ENCODE measurements at regions not wholly inside any gene's neighbourhood (a gene's known extent, or its start where the extent isn't known, plus 50 kb on each side); places are given as distances from the start of the nearest gene placed in this dataset.

DNA sequence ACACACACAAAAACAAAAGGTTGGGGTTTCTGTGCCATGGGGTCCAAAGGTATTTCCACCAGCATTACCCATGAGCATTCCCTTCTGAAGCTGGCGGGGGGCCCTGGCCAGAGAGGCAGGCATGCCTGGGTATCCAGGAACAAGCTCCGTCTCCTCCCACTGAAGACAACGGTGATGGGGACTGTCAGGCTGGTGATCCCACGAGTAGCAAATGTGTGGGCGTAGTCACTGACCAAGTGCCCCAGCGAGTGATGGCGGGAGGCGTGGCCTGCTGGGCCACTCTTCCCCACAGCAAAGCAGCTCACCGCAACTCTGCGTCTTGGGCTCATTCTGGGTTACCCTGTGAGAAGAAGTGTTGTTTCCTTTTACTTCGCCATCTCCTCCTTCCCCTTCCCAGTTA is 270.6 kb downstream of the CDCA7 start:
- no peak for DNase-seq (ENCODE audit: low spot score)
- Mint-ChIP-seq H3K4me3 (ENCODE audit: unreplicated experiment) (no peak overlapping the region), H3K27me3 (ENCODE audit: unreplicated experiment) (peaks cover 4% of the 10 kb centered on the region), H3K4me1 (ENCODE audit: unreplicated experiment) (no peaks in the 10 kb centered on the region), H3K9me3 (ENCODE audit: unreplicated experiment) (no peaks in the 10 kb centered on the region), H3K27ac (ENCODE audit: unreplicated experiment) (no peak overlapping the region), H3K36me3 (ENCODE audit: low read depth, unreplicated experiment) (no peaks in the 10 kb centered on the region)
- TF ChIP-seq, protein P1, sequence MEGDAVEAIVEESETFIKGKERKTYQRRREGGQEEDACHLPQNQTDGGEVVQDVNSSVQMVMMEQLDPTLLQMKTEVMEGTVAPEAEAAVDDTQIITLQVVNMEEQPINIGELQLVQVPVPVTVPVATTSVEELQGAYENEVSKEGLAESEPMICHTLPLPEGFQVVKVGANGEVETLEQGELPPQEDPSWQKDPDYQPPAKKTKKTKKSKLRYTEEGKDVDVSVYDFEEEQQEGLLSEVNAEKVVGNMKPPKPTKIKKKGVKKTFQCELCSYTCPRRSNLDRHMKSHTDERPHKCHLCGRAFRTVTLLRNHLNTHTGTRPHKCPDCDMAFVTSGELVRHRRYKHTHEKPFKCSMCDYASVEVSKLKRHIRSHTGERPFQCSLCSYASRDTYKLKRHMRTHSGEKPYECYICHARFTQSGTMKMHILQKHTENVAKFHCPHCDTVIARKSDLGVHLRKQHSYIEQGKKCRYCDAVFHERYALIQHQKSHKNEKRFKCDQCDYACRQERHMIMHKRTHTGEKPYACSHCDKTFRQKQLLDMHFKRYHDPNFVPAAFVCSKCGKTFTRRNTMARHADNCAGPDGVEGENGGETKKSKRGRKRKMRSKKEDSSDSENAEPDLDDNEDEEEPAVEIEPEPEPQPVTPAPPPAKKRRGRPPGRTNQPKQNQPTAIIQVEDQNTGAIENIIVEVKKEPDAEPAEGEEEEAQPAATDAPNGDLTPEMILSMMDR (IDR thresholded peaks at IDR 0.05; ENCODE audit: unreplicated experiment), result no peak

- no peaks in the 10 kb centered on the region for H3K36me3 Mint-ChIP-seq (ENCODE audit: low read depth, unreplicated experiment)
- no peaks in the 10 kb centered on the region for H3K27me3 Mint-ChIP-seq (ENCODE audit: unreplicated experiment)
- no peaks in the 10 kb centered on the region for H3K9me3 Mint-ChIP-seq (ENCODE audit: unreplicated experiment)
- H3K4me1 Mint-ChIP-seq (ENCODE audit: unreplicated experiment), result no peaks in the 10 kb centered on the region
- TF ChIP-seq, protein P1 (IDR thresholded peaks at IDR 0.05; ENCODE audit: unreplicated experiment), result no peak
- H3K27ac Mint-ChIP-seq (ENCODE audit: unreplicated experiment), result no peak overlapping the region
- no peak overlapping the region for H3K4me3 Mint-ChIP-seq (ENCODE audit: unreplicated experiment)
- DNase-seq (ENCODE audit: low spot score), result no peak
These were observed 274.4 kb downstream of the CDCA7 start for GRCh38 chr2:173629076-173629475.

- H3K27me3 Mint-ChIP-seq (ENCODE audit: unreplicated experiment), result no peaks in the 10 kb centered on the region
- H3K9me3 Mint-ChIP-seq (ENCODE audit: unreplicated experiment), result no peaks in the 10 kb centered on the region
- no peaks in the 10 kb centered on the region for H3K4me1 Mint-ChIP-seq (ENCODE audit: unreplicated experiment)
- no peak overlapping the region for H3K4me3 Mint-ChIP-seq (ENCODE audit: unreplicated experiment)
- no peak for DNase-seq (ENCODE audit: low spot score)
- H3K27ac Mint-ChIP-seq (ENCODE audit: unreplicated experiment), result no peak overlapping the region
- TF ChIP-seq, protein P1 (IDR thresholded peaks at IDR 0.05; ENCODE audit: unreplicated experiment), result no peak
- H3K36me3 Mint-ChIP-seq (ENCODE audit: low read depth, unreplicated experiment), result no peaks in the 10 kb centered on the region
These were observed 275.9 kb downstream of the CDCA7 start for GRCh38 chr2:173630425-173631126.

- TF ChIP-seq, protein P1 (IDR thresholded peaks at IDR 0.05; ENCODE audit: unreplicated experiment), result no peak
- H3K4me1 Mint-ChIP-seq (ENCODE audit: unreplicated experiment), result no peaks in the 10 kb centered on the region
- no peaks in the 10 kb centered on the region for H3K27me3 Mint-ChIP-seq (ENCODE audit: unreplicated experiment)
- DNase-seq (ENCODE audit: low spot score), result no peak
- no peaks in the 10 kb centered on the region for H3K36me3 Mint-ChIP-seq (ENCODE audit: low read depth, unreplicated experiment)
- H3K4me3 Mint-ChIP-seq (ENCODE audit: unreplicated experiment), result no peak overlapping the region
- H3K9me3 Mint-ChIP-seq (ENCODE audit: unreplicated experiment), result no peaks in the 10 kb centered on the region
- no peak overlapping the region for H3K27ac Mint-ChIP-seq (ENCODE audit: unreplicated experiment)
These were observed 276.4 kb downstream of the CDCA7 start for GRCh38 chr2:173631127-173631460.

GRCh38 chr2:173644146-173644545 is 289.5 kb downstream of the CDCA7 start:
- TF ChIP-seq, protein P1 (IDR thresholded peaks at IDR 0.05; ENCODE audit: unreplicated experiment), result no peak
- H3K4me1 Mint-ChIP-seq (ENCODE audit: unreplicated experiment), result no peaks in the 10 kb centered on the region
- peaks cover 1% of the 10 kb centered on the region for H3K27me3 Mint-ChIP-seq (ENCODE audit: unreplicated experiment)
- H3K4me3 Mint-ChIP-seq (ENCODE audit: unreplicated experiment), result no peak overlapping the region
- no peaks in the 10 kb centered on the region for H3K9me3 Mint-ChIP-seq (ENCODE audit: unreplicated experiment)
- no peak for DNase-seq (ENCODE audit: low spot score)
- H3K36me3 Mint-ChIP-seq (ENCODE audit: low read depth, unreplicated experiment), result no peaks in the 10 kb centered on the region
- no peak overlapping the region for H3K27ac Mint-ChIP-seq (ENCODE audit: unreplicated experiment)

Measured in endothelial cell (in vitro differentiated cells).